ENCODE measurements at regions not wholly inside any gene's neighbourhood (a gene's known extent, or its start where the extent isn't known, plus 50 kb on each side); places are given as distances from the start of the nearest gene placed in this dataset.
A peak's percentile ranks its signal among the peaks of the same experiment; 100 is the strongest.

- no peak overlapping the region for H2AFZ ChIP-seq (ENCODE audit: low read depth, low read length)
- no peaks in the 10 kb centered on the region for H3K79me2 ChIP-seq (ENCODE audit: insufficient read depth, low read length)
- no peaks in the 10 kb centered on the region for H3K36me3 ChIP-seq (ENCODE audit: insufficient read depth, low read length)
- no peak for DNase-seq
- H3K4me3 ChIP-seq (ENCODE audit: low read depth in 1 of 2, low read length in 2 of 2): no peak overlapping the region
- H3K9ac ChIP-seq (ENCODE audit: low read depth, low read length): no peak overlapping the region
- TF ChIP-seq EZH2 (IDR thresholded peaks at IDR 0.05; ENCODE audit: borderline replicate concordance, low read depth, low read length, severe bottlenecking): no peak
- no peak for TF ChIP-seq CTCF (IDR thresholded peaks at IDR 0.05; ENCODE audit: borderline replicate concordance, extremely low read depth, low read length, poor library complexity, severe bottlenecking)
- peak; percentile 62; the same call in 2 of the 3 replicates for ATAC-seq (ENCODE audit: insufficient read depth, low read depth)
- no peak overlapping the region for H3K4me2 ChIP-seq (ENCODE audit: insufficient read depth, low read length)
- H3K9me3 ChIP-seq (ENCODE audit: insufficient read depth, low read length, severe bottlenecking): no peaks in the 10 kb centered on the region
- H4K20me1 ChIP-seq (ENCODE audit: insufficient read depth, low read length): no peaks in the 10 kb centered on the region
- peaks cover 3% of the 10 kb centered on the region for H3K4me1 ChIP-seq (ENCODE audit: insufficient read depth, low read length)
- H3K27ac ChIP-seq (ENCODE audit: low read length): no peak overlapping the region
- no peaks in the 10 kb centered on the region for H3K27me3 ChIP-seq (ENCODE audit: insufficient read depth, low read length, poor library complexity)
Observed at GRCh38 chr21:27391990-27392389, 425.1 kb upstream of the ADAMTS5 start.

GRCh38 chr21:27390384-27390783, 423.5 kb upstream of the ADAMTS5 start:
- Histone ChIP-seq H3K9me3 (ENCODE audit: insufficient read depth, low read length, severe bottlenecking) (no peaks in the 10 kb centered on the region), H3K27ac (ENCODE audit: low read length) (no peak overlapping the region), H3K79me2 (ENCODE audit: insufficient read depth, low read length) (no peaks in the 10 kb centered on the region), H3K27me3 (ENCODE audit: insufficient read depth, low read length, poor library complexity) (no peaks in the 10 kb centered on the region), H3K4me2 (ENCODE audit: insufficient read depth, low read length) (no peak overlapping the region), H3K36me3 (ENCODE audit: insufficient read depth, low read length) (no peaks in the 10 kb centered on the region), H4K20me1 (ENCODE audit: insufficient read depth, low read length) (no peaks in the 10 kb centered on the region), H3K4me1 (ENCODE audit: insufficient read depth, low read length) (peaks cover 3% of the 10 kb centered on the region), H3K9ac (ENCODE audit: low read depth, low read length) (no peak overlapping the region), H3K4me3 (ENCODE audit: low read depth in 1 of 2, low read length in 2 of 2) (no peak overlapping the region), H2AFZ (ENCODE audit: low read depth, low read length) (no peak overlapping the region)
- ATAC-seq (ENCODE audit: insufficient read depth, low read depth) (no peak), DNase-seq (no peak)
- TF ChIP-seq EZH2 (IDR thresholded peaks at IDR 0.05; ENCODE audit: borderline replicate concordance, low read depth, low read length, severe bottlenecking) (no peak), CTCF (IDR thresholded peaks at IDR 0.05; ENCODE audit: borderline replicate concordance, extremely low read depth, low read length, poor library complexity, severe bottlenecking) (no peak)

- no peak overlapping the region for H3K9ac ChIP-seq (ENCODE audit: low read depth, low read length)
- no peak for ATAC-seq (ENCODE audit: insufficient read depth, low read depth)
- no peaks in the 10 kb centered on the region for H3K36me3 ChIP-seq (ENCODE audit: insufficient read depth, low read length)
- H2AFZ ChIP-seq (ENCODE audit: low read depth, low read length): no peak overlapping the region
- H3K27ac ChIP-seq (ENCODE audit: low read length): no peak overlapping the region
- no peaks in the 10 kb centered on the region for H3K27me3 ChIP-seq (ENCODE audit: insufficient read depth, low read length, poor library complexity)
- H3K4me3 ChIP-seq (ENCODE audit: low read depth in 1 of 2, low read length in 2 of 2): no peak overlapping the region
- no peak for DNase-seq
- H4K20me1 ChIP-seq (ENCODE audit: insufficient read depth, low read length): no peaks in the 10 kb centered on the region
- H3K4me1 ChIP-seq (ENCODE audit: insufficient read depth, low read length): peaks cover 3% of the 10 kb centered on the region
- no peak overlapping the region for H3K4me2 ChIP-seq (ENCODE audit: insufficient read depth, low read length)
- no peaks in the 10 kb centered on the region for H3K9me3 ChIP-seq (ENCODE audit: insufficient read depth, low read length, severe bottlenecking)
- no peak for TF ChIP-seq CTCF (IDR thresholded peaks at IDR 0.05; ENCODE audit: borderline replicate concordance, extremely low read depth, low read length, poor library complexity, severe bottlenecking)
- no peak for TF ChIP-seq EZH2 (IDR thresholded peaks at IDR 0.05; ENCODE audit: borderline replicate concordance, low read depth, low read length, severe bottlenecking)
- no peaks in the 10 kb centered on the region for H3K79me2 ChIP-seq (ENCODE audit: insufficient read depth, low read length)
Observed at GRCh38 chr21:27388825-27389224, 421.9 kb upstream of the ADAMTS5 start.

GRCh38 chr21:27382404-27382803, 415.5 kb upstream of the ADAMTS5 start:
- Histone ChIP-seq H3K9me3 (ENCODE audit: insufficient read depth, low read length, severe bottlenecking) (no peaks in the 10 kb centered on the region), H2AFZ (ENCODE audit: low read depth, low read length) (no peak overlapping the region), H3K4me3 (ENCODE audit: low read depth in 1 of 2, low read length in 2 of 2) (no peak overlapping the region), H3K27me3 (ENCODE audit: insufficient read depth, low read length, poor library complexity) (no peaks in the 10 kb centered on the region), H3K36me3 (ENCODE audit: insufficient read depth, low read length) (no peaks in the 10 kb centered on the region), H4K20me1 (ENCODE audit: insufficient read depth, low read length) (no peaks in the 10 kb centered on the region), H3K27ac (ENCODE audit: low read length) (no peak overlapping the region), H3K9ac (ENCODE audit: low read depth, low read length) (no peak overlapping the region), H3K4me2 (ENCODE audit: insufficient read depth, low read length) (no peak overlapping the region), H3K4me1 (ENCODE audit: insufficient read depth, low read length) (no peaks in the 10 kb centered on the region), H3K79me2 (ENCODE audit: insufficient read depth, low read length) (no peaks in the 10 kb centered on the region)
- ATAC-seq (ENCODE audit: insufficient read depth, low read depth) (no peak), DNase-seq (no peak)
- TF ChIP-seq CTCF (IDR thresholded peaks at IDR 0.05; ENCODE audit: borderline replicate concordance, extremely low read depth, low read length, poor library complexity, severe bottlenecking) (no peak), EZH2 (IDR thresholded peaks at IDR 0.05; ENCODE audit: borderline replicate concordance, low read depth, low read length, severe bottlenecking) (no peak)
